Stimulated activated CD4-positive, alpha-beta T cell treated with anti-CD3 and anti-CD28 coated beads, TNF-alpha, amount 100 ng/mL, for 4 hours (primary cell): ENCODE measurements at regions not wholly inside any gene's neighbourhood (a gene's known extent, or its start where the extent isn't known, plus 50 kb on each side); places are given as distances from the start of the nearest gene placed in this dataset.

Experiments
- DNase-seq, 3 experiments: peaks; one replicate each; pipeline ENCODE4 v3.0.0-alpha.2; 2020; ENCODE audit warnings: low read depth in 3 of 3

GRCh38 chr4:98765771-98766170 is 107.4 kb upstream of the TSPAN5 start:
- DNase-seq = no peak

DNA sequence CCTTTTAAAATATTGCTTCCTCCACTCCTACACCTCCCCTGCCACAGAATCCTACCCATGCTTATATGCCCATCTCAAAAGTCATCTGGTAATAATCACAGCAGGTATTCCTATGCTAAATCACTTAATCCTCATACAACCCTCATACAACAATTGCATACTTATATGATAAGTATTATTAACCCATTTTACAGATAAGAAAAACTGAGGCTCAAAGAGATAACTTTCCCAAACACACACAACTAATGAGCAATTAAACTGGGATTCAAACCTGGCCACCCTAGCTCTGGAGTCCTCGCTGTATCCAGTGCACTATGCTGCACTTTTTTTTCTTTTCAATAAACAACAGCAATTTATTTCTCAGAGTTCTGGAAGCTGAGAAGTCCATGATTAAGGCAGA is 99.8 kb upstream of the TSPAN5 start:
- no peak for DNase-seq

- no peak for DNase-seq
Measured at GRCh38 chr4:98754736-98755135, 96.3 kb upstream of the TSPAN5 start.

DNA sequence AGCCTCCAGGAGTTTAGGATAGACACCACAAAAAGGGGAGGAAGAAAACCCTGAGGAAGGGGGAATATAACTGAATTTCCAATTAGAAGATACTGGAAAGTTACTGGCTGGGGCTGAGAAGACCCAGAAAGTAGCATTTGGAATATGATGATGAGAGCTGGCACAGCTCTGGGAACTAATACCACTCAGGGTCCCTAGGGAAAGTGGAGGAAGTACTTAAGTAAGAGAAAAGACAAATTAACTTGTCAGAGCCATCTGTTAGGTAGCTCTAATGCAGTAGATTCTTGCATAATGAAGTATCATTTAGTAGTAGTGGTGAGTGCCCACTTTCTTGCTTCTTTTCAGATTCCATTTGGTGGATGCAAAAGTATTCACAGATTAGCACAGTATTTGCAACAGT is 90.8 kb upstream of the TSPAN5 start:
- no peak for DNase-seq

GRCh38 chr4:98748609-98749008 is 90.2 kb upstream of the TSPAN5 start:
- DNase-seq = no peak

DNA sequence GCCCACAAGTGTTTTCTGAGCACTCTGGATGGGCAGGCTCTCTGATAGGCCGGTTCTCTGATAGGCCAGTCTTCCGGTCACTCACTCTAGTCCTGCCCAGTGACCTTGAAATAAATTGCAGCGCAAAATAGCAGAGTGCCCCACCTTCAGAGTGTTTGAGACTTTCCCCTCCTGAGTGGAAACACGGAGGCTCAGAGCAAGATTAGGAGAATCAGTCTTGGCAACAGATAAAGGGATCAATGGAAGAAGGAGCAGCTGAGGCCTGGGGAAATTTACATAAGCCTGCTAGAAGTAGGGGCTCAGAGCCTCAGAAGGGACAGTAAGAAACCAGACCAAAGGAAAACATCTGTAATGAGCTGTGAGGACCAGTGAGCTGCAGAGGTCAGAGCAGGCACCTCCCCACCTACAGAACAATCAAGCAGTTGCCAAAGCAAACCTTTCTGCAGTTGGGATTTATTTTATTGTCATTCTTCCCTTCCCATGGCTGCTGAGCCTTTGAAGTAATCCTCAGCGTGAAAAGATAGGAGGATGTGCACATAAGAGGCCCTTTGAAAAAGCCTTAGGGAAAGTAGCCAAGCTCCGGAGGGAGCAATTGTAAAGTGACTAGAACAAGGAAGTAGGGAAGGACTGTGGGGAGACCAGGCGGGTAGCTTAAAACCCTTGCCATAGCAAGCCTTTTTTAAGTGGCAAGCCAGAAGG is 89.1 kb upstream of the TSPAN5 start:
- no peak for DNase-seq

- no peak for DNase-seq
Measured at GRCh38 chr4:98746936-98747335, 88.5 kb upstream of the TSPAN5 start.

DNA sequence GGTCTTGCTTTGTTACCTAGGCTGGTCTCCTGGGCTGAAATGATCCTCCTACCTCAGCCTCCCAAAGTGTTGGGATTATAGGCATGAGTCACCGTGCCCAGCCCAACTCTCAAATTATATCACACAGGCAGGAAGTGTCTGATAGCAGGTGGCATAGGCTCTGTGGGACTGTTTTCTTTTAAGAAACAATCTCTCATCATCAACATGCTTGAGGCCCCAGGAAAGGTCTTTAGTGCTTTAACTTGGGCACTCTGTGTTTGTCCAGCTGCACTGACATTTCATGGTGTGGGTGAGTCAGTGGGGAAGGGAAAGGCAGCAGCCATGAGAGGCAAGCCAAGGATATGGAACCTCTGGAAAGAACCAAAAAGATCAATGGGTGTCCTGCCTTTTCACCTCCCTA is 88.1 kb upstream of the TSPAN5 start:
- DNase-seq = no peak

DNA sequence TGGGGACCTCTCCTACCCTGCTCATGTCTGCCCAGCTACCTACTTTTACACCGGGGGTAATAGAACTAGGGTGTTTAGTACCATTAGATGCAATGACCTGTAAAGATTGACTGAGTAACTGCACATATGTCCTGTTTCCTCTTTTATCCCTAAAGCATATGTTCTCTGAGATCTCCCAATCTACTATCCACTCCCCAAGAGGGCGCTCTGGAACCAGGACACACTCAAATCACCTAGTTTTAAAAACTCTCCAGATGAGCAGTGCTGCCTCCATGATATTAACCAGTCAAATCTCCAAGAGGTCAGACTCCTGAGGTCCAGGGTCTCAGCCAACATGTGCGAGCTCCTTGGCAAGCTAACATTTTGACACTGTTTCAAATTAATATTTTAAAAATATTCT is 87.0 kb upstream of the TSPAN5 start:
- no peak for DNase-seq

- no peak for DNase-seq
Measured at GRCh38 chr4:98744372-98745150, 86.2 kb upstream of the TSPAN5 start.

- DNase-seq = no peak
Measured at GRCh38 chr4:98741952-98742351, 83.5 kb upstream of the TSPAN5 start.

- no peak for DNase-seq
Measured at GRCh38 chr4:98739751-98740150, 81.3 kb upstream of the TSPAN5 start.

DNA sequence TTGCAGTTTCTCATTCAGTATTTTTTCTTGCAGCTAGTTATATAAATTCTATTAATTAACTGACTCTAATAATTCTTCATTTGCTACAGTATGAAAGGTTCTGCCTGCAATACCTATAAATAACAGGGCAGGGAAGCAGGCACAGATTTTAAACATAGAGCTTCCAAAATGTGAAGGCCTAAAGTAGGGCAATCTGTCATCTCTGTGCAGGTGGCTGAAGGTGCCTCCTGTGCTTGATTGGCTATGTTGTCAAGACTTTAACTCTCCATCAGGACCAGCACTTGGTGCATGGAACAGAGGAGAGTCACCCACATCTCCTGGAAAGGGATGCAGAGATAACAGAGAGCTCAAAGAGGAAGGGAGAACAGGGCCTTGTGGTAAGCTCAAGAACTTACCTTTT is 75.2 kb upstream of the TSPAN5 start:
- no peak for DNase-seq

GRCh38 chr4:98728871-98729270 is 70.5 kb upstream of the TSPAN5 start:
- no peak for DNase-seq

DNA sequence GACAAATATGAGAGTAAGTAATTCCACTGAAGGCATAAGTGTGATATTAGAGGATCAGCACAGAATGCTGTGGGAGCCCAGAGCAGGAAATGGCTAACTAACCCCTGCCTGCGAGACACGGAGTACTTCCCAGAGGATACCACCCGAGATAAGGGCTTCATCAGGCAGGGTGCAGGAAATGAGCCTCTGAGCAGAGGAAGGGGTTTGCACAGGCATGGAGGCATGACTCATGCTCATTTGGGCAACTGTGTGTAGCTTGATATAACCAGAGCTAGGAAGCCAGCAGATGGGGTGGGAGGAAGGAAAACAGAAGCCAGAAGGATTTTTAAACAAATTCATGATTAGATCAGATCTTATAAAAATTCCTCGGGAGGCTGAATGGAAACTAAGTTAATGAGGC is 70.0 kb upstream of the TSPAN5 start:
- no peak for DNase-seq

- no peak for DNase-seq
Measured at GRCh38 chr4:98722000-98722399, 63.6 kb upstream of the TSPAN5 start.

- DNase-seq = no peak
Measured at GRCh38 chr4:98720871-98721480, 62.6 kb upstream of the TSPAN5 start.

DNA sequence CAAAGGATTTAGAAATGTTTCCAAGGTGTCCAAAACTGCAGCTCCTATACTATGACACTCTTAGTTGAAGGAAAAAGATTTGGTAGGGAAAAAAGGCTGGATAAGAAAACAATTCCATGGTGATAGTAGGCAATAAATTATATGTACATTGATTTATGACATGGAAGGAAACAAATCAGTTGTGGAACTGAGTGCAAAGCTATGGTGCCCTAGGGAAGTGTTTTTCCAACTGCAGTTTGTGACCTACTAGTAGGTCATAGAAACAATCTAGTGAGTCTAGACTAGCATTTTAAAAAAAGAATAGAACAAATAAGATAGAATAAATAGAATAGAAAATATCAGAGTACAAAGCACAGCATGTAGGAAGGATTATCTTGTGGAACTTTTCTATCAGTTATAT is 58.4 kb upstream of the TSPAN5 start:
- no peak for DNase-seq

DNA sequence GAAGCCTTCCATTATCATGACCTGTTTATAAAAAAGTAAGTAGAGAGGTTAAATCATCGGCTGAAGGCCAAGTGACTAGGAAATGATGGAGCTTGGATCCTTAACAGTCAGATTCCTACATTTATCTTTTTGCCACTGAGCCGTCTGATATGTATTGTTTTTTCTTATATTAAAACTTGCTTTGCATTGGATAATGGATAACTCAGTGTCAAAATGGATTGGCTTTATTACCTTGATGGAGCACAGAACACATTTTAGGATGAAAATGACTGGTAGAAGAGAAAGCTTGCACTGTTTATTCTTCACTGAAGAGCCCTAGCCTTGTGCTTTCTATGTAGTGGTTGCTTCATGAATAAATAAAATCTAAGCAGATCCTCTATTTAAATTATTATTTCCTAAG is 54.2 kb upstream of the TSPAN5 start:
- DNase-seq = no peak

GRCh38 chr4:98711526-98711925 is 53.1 kb upstream of the TSPAN5 start:
- no peak for DNase-seq

DNA sequence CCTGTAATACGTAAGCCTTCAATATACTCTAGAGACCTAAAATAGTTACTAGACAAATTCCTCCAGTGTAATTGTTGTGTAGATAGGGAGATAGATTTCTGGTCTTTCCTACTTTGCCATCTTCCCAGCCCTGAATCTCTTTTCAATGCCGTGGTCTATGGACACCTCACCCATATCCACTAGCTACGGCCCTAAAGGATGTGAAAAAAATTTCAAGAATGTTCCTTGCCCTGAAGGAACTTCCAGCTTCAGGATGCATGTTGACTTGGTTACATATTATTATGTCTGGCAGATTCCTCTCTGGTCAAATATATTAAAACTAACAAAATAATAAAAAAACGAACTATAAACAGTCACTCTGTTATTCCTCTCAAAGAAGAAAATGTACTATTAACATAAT is 52.4 kb upstream of the TSPAN5 start:
- no peak for DNase-seq
